HG03520 (cell line): ENCODE measurements at regions not wholly inside any gene's neighbourhood (a gene's known extent, or its start where the extent isn't known, plus 50 kb on each side); places are given as distances from the start of the nearest gene placed in this dataset.

Experiments
- ATAC-seq: cut with Tn5 transposase; IDR thresholded peaks from one replicate; pipeline ENCODE4 v1.9.1; 2021; ENCODE audit warnings: mild to moderate bottlenecking, moderate library complexity; ENCODE audit not compliant: unreplicated experiment

- ATAC-seq = no peak
These were observed 78.4 kb upstream of the RORA start for GRCh38 chr15:61307474-61307873.

GRCh38 chr15:61301701-61302100, 72.6 kb upstream of the RORA start:
- ATAC-seq = no peak

GRCh38 chr15:61299075-61299763, 70.1 kb upstream of the RORA start:
- ATAC-seq = no peak

- no peak for ATAC-seq
These were observed 66.1 kb upstream of the RORA start for GRCh38 chr15:61295239-61295638.

GRCh38 chr15:61282661-61283060, 53.6 kb upstream of the RORA start:
- ATAC-seq = no peak

- no peak for ATAC-seq
These were observed 52.2 kb upstream of the RORA start for GRCh38 chr15:61281328-61281727.
